Medulla oblongata (tissue), 1 donor: ENCODE measurements at regions not wholly inside any gene's neighbourhood (a gene's known extent, or its start where the extent isn't known, plus 50 kb on each side); places are given as distances from the start of the nearest gene placed in this dataset.

ENCODE experiments used
- DNase-seq: peaks from one replicate; pipeline ENCODE4 v3.0.0-alpha.2; 2015; ENCODE audit errors: extremely low spot score

DNA sequence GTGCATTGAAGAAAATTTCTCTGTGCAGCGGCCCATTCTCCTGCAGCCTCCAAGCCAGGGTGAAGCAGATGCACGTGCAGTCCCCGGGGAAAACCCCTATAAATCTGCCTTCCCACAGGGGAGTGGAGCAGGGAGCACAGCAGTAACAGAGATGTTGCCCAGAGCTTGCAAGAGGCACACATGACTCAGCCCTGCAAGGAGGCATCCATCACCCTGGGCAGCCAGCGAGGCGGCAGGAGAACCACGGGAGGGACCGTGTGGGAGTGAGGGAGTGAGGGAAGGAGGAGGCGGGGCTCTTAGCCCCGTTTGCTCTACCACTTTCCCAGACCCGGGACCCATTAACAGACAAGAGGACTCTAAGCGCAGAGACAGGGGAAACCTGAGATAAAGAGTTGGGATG is 96.2 kb upstream of the ARAP3 start:
- peak; percentile 11 for DNase-seq

DNA sequence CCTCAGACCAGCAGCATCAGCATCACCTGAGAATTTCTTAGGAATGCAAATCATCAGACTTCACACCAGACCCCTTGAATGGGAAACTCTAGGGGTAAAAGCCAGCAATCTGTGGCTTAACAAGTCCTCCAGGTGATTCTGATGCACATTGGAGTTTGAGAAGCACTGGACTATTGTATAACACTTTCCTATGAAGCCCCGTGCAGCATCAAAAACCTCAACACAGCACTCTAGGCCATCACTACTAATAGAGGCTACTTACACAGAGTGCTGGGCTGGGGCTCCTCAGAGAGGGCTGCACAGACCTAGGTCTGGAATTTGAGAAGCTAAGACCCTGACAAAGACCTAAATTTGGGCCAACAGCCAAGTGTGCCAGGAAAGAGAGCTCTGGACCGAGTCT is 95.7 kb upstream of the ARAP3 start:
- DNase-seq: no peak

DNA sequence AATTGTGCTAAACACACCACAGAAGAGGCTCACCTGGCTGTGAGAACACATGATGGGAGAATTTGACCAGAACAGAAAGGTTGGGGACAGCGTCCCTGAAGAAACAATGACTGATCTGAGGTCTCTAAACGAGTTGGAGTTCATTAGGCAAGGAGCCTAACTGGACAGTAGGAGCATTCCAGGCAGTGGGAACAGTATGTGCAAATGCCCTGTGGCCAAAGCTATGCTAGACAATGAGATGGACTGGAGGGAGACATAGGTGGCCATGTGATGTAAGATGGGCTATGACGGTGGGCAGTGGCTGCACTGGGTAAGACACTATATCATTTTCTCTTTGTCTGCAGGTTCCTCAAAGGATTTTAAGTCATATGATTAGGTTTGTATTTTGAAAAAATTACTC is 95.1 kb upstream of the ARAP3 start:
- DNase-seq: no peak

DNA sequence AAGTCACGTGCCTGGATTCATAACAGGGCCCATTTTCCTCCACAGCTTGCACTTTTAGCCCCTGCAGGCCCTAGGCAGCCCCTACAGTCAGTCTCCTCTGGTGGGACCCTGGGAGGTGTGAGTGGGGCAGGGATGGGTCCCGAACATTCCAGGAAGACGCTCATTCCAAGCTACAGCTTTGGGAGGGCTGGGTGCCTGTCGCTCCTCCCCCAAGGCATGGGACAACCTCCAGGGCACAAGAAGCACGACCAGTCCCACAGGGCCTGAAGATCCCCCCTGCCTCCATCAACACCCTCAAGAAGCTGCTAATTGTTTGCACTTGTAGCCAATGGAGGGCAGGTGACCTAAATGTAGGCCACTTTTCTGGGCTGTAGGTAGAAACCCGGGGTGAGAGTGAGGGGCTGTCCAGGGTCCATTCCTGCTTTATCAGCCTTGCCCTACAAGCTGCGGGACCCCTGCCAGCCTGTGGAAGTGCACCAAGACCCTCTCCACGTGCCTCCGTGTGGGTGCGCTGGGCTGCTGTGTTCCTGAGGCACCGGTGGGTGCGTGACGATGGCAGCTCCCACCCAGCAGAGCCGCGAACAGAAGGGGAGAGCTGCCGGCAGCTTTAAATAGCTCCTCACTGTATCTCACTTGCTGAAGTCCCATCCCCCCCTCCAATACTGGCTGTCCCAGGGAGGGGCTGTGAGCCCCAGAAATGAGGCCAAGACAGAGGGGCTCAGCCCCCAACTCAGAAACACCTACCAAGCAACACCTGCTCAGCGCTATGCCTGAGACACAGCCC is 91.9 kb upstream of the ARAP3 start:
- no peak for DNase-seq

DNA sequence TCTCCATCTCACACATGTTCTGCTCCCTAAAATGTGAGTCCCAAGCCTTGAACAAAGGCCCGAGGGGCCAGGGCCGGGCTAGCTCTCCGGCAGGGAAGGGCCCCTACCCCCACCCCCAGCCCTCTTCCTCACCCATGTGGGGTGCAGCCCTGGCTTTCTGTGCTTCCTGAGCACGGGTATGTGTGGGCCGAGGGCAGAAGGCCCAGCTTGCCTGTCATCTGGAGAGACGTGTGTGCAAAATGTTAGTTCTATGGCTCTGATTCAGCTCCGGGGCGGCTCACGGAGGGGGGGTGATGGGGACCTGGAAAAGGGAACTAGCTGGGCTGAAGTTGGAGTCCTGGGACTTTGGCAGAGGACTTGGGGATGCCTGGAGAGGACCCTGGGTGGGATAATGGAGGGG is 90.3 kb upstream of the ARAP3 start:
- no peak for DNase-seq

DNA sequence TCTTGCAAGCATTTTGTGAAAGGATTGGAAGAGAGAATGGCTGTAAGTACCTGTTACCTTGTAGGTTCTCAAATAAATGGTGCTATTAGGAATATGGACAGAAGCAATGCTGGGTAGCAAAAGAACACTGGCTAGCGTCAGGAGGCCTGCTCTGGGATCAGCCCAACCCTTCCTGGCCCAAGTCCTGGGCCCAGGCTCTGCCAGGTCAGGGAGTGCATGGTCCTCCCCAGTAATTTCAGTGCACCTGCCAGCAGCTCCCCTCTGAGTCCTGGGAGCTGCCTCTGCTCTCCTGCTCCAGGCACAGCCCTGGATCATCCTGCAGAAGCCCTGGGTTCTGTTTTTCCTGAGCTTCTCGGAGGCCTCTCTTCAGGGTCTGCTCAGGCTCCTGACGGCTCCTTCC is 89.5 kb upstream of the ARAP3 start:
- DNase-seq: peak; percentile 12

DNA sequence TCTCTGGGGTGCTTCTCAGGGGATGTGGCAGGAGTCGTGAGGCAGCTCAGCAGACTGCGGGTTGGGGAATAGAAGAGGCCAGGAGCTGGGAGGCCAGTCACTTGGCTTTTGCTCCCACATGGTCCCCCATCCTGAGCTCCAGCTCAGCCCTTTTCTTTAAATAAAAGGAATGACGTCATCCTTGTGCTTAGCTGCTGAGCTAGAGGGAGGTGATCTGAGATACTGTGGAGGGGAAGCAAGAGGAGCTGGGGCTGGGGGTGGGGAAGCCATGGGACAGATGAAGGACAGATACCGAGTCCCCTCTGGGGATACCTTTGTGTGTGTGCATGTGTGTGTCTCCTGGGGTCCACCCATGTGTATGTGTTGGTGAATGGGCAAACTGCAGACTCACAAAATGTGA is 89.0 kb upstream of the ARAP3 start:
- no peak for DNase-seq

DNA sequence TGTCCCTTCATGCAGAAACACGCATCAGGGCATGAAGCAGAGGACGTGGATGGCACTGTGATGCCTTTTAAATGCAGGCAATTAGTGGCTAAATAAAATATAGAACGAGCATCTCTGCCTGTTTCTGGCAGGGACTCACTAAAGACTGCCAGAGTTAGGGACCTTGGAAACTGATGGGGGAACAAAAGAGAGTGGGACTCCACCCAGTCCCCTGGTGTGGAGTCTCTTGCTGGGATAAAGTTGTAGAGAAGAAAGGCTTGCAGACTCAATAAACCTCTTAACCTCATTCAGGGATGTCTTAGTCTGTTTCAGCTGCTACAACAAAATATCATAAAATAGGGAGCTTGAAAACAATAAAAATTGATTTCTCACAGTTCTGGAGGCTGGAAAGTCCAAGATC is 87.6 kb upstream of the ARAP3 start:
- no peak for DNase-seq

DNA sequence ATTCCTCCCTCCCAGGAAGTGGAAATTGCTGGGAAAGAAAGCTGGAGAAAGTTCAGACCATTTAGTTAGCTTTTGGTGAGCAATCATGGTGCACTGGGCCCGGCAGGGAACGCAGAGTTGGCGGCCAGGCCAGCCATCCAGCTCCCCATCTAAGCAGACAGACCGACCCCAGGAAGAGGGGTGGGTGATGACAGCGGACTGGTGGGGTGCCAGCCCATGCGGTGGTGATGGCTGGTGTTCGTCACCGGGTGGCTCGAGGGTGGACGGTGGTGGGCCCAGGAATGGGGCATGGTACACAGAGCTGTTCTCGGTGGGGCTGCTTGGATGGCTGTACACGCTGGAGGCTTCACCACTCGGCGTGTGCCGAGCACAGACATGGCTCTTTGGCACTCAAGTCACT is 85.6 kb upstream of the ARAP3 start:
- DNase-seq: no peak

DNA sequence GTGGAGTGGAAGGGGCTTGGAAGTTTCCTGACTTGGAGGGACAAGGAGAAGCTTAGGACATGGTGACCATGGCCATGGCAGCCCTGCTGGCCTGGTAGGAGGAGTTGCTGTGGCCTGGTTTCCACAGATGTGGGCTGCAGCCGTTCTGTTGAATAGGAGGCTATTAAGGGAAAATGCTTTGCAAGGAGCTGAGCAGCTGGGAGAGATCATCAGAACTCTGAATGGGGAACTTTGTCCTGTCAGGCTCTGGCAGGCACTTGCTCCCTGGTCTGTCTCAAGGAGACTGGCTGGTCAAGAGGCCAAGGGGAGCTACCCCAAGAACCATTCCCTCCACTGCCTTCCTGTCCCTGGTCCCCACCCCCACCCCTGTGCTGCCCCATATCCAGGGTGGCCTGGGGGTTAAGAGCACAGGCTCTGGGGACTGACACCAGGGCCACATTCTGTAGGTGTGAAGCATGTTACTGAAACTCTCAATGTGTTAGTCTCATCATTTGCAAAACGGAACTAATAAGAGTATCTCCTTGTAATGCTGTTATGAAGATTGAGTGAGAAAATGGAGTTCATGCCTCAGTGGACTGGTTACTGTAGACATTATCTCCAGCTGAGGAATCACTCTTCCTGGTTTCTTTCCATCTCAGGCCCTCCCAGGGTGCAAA is 84.0 kb upstream of the ARAP3 start:
- DNase-seq: peak; percentile 14

DNA sequence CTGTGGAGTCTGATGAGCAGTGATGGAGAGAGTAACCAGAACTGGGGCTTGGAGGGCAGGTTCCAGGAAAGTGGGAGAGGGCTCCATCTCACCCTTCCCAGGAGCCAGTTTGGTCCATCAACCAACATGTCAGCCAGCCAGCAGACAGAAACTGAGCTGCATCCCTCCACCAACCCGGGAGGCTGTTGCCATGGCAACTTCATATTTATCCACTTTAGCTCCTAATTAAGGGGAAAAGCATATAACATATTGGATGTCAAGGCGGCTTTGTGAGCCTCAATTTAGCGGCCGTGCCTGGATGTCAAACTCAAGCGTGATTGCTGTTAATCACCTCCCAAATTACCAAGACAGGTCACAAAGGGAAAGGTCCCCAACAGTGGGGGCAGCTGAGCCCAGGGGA is 81.5 kb upstream of the ARAP3 start:
- no peak for DNase-seq

DNA sequence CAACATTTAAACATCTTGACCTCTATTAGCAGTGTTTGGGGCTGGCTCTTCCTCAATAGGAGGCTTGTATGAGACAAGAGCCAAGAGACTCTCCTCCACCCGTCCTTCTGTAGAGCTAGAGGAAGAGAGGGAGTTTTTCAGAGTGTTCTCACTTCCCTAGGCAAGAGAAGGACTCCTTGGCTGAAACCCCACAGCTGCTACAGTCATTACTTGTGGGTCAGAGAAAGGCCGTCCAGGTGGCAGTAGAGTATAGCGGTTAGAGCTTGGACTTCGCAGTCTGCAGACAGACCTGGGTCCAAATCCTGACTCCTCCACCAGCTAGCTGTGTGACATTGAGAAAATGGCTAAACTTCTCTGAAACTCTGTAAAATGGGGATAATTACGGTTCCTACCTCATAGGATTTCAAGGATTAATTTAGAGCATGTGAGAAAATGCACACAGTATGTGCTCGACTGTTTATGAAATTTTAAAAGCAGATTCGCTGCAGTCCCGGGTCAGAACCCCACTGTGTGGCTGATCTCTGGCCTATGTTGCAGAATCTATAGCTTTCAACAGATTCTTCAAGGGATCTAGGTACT is 80.8 kb upstream of the ARAP3 start:
- DNase-seq: peak; percentile 11

DNA sequence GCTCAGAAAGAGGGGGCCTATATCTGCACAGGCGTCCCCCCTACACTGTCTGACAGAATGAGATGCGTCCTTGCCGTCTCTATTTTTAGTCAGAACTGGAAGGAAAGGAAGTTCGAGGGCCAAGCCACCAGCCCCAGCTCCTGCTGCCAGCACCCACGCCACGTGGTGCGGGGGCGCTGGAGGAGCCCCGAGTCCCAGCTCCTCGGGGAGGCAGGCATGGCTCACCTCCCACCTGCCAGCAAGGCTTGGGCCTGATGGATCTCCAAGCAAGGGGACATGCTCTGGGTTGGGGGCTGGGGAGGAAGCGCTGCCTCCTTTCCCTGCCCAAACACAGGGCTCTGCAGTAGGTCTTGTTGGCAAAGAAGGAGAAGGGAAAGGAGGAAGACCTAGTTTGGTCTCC is 80.3 kb upstream of the ARAP3 start:
- no peak for DNase-seq

DNA sequence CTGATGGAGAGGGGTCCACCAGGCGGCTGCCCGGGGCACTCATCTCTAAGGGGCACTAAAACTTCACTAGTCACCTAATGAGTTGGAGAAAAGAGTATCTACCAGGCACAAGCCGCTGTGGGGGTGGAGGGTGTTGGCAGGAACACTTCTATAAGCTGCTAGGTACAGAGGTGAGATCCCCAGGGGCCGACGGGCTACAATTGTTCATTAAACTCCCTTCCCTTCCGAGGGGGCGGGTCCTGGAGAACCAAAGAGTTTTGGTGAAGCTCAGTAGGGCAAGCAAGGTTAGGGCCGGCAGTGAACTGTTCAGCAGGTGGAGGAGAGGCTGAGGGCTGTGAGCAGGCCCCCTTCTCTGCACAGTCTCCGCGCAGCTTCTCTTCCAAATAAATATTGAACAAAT is 78.7 kb upstream of the ARAP3 start:
- DNase-seq: no peak

DNA sequence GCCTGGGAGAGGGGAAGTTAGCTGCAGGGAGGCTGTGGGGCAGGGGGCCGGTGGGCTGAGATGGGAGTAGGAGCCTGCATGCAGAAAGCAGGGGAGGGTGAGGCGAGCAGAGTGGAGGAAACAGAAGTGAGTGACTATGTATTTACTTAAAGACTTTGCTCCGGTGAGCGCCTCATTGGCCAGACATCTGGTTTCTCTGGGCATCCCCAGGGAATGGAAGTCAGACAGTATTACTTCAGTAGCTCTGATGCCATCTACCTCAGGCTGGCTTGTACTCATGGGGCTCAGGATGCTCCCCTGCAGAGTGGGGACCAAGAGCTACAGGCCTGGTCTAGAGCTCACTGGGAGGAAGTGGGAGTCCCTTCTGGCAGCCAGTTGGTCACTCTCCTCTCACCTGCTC is 78.2 kb upstream of the ARAP3 start:
- no peak for DNase-seq

DNA sequence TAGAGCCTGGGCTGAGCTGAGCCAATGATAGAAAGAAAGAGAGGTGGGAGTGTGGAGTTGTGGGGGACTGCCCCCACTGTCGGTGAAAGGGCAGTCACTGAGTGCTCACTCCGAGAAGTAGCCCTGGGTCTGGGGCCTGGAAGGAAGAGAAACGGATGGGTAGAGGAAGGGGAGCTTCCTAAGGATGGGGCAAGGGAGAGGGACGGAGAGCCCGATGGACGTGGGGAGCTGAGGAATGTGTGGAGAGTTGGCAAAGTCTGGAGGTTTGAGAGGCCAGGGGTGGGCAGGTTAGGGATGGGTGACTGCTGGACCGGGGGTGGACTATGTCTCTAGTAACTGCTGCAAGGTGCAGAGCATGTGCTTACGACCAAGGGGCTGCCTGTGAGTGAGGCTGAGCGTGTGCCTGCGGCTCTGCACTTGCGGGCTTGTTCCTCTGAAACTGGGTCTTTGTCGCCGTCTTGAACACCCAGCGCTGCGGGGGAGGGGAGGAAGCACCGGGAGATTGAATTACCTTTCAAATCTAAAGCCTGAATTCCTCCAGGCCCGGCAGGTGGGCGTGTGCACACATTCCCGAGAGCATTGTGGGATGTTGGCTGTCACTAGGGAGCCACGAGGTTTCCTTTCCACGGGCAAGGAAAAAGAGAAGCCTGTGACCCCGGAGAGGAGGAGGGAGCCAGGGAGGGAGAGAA is 76.4 kb upstream of the ARAP3 start:
- no peak for DNase-seq

DNA sequence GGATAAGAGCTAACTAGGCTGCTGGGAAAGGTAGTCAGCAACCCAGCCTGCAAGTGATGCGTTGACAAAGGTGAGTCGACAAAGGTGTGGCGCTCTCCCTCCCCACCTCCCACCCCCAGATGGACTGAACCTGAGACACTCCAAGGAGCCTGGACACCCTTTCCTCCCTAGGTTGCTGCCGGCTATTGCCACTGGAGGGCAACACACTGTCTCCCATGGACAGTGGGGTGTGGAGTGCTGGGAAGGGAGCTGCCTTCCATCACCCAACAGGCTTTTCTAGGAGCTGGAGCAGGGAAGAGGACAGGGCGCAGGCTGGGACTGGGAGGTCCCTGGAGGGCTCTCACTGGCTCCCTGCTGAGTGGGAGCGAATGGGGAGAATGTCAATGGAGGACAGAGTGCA is 75.4 kb upstream of the ARAP3 start:
- peak; percentile 54 for DNase-seq

DNA sequence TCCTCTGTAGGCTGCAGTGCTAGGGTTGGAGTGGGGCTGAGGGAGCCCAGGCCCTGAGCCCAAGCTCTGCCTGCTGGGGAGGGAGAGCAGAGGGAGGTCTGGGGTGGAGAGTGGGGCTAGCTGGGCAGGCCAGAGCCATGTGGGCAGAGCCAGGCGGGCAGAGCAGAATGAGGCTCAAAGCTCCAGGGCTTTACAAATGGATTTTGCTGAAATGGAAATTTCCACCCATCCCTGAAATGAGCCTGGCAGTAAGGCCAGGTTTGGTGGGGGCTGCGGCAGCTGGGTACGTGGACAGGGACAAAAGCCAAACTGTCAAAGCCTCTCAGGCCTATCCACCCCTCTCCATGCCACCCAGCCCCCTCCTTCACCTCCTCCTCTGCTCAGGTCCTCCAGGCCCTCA is 74.2 kb upstream of the ARAP3 start:
- DNase-seq: no peak

DNA sequence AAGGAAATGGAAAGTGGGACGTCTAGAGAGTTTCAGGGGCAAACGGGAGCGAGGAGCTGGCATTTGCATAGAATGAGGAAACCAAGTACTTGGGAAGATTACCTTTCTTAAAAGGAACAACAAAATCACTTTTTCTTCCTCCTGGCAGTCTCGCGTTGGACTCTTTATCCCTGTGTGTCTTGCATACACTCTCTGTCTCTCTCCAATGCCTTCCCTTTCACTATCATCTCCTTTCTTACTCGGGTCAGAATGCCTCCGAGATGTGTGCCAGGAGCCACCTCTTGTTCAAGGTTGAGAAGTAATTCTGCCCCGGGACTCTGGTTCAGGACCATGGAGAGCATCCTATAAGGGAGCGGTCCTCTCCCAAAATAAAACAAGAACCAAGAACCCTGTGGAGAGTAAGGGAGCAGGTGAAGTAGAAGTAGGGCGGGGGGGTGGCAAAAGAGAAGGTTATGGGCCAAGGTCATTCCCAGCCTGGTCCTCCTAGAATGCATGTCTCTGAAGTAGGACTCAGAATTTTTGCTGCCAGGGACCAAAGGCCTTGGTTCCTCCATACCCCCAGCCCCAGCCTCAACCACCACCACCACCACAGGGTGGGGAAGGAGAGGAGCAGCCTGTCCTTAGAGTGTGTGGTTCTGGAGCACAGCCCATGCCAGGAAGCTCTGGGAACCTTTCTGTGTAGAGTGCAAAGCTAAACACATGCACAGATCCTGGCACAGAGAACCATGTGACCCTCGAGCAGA is 72.1 kb upstream of the ARAP3 start:
- DNase-seq: no peak

DNA sequence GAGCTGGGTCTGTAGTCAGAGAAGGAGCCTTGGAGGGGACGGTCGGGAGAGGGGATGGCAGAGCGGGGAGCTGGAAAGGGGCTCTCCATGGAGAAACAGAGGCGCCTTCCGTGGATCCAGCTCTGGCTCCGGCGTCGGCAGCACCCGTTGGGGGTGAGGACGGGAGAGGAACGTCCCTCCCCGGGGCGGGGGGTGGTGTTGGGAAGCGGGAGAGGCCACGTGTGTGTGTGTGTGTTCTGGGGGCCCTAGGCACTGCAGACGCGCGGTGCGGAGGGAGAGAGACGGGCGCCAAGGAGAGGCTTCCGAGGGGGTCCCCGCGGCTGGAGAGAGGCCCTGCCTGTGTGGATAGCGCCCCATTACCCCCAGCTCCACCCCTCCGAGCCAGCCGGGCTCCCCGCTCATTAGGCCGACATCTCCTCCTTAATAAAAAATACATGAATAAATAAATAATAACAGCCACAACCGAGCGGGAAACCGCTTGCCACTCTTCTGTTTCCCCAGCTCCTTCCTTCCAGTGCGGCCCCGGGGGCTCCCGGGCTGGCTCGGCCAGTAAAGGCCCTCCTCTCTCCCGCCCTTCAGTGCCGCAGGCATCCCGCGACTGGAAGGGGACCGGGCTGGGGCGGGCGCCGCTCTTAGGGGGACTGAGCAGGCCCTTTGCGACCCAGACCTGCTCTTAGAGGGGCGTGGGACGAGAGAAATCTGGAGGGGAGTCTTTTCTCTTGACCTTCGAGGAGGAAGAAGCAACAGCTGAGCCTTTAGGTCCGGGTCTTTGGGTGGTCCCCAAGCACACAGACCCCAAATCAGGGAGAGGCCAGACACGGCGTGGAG is 71.3 kb upstream of the ARAP3 start:
- DNase-seq: no peak
